GM18870 (cell line): ENCODE measurements at regions not wholly inside any gene's neighbourhood (a gene's known extent, or its start where the extent isn't known, plus 50 kb on each side); places are given as distances from the start of the nearest gene placed in this dataset.
A peak's percentile ranks its signal among the peaks of the same experiment; 100 is the strongest.

ENCODE experiments used
- ATAC-seq: cut with Tn5 transposase; IDR thresholded peaks from one replicate; pipeline ENCODE4 v1.9.1; 2021; ENCODE audit warnings: moderate library complexity; ENCODE audit not compliant: unreplicated experiment

DNA sequence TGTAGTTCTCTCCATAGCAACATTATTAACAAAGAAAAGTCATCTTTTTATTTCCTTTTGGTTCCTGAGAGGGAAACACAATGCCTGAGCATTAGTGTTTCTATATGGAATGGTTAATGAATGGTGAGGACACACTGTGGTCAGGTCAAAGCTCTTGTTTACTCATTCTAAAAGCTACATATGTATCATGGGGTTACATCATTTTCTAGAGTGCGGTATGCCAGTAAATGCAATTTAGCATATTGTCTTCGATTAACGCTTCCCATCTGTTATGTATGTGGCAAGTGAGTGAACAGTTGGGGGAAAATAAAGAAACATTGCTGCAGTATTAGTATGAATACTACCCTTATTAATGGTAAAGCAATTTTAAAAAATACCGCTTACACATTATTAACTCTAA, 1152.2 kb upstream of the SPRY2 start:
- peak; percentile 69 for ATAC-seq

- no peak for ATAC-seq
These were observed 1151.5 kb upstream of the SPRY2 start for GRCh38 chr13:81492449-81492848.

GRCh38 chr13:81488021-81488420, 1147.1 kb upstream of the SPRY2 start:
- ATAC-seq, result no peak

DNA sequence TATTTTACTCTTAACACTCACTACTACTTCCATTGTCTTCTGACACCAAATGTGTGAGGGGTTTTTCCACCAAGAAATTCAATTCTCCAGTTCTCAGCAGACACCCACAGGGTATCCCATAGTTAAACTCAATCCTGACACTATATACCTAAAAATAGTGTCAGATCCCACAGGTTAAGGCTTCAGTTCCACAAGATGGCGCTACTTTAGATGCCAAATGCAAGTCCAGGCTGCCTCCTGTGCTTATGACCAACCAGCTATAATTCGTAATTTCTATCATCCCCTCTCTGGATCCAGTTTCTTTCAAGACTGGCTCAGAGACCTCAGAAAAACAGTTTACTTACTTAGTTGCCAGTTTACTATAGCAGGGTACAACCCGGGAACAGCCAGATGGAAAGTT, 1146.2 kb upstream of the SPRY2 start:
- ATAC-seq, result no peak

GRCh38 chr13:81480634-81481033, 1139.7 kb upstream of the SPRY2 start:
- no peak for ATAC-seq

DNA sequence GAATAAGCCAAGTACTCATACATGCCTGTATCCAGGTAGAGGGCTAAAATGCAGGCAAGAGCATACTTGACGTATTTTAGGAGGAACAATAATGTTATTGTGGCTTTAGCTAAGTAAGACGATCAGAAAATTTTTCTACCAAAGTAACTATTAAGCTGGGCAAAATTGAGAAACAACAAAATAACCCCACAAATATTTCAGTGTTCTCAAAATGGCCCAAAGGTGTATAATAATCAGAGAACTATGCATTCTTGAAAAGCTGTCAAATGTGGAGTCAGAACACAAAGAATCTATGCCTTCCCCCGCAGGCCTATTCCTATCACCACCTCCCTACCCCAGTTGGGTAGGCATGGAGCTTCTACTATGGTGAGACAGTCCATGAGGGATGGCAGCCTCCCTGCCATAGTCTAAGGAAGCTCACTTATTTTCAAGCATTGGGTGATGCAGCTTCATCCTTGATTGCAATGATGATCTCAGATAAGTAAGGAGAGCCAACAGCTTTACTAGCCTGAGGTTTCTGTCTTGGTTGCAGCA, 1132.5 kb upstream of the SPRY2 start:
- ATAC-seq, result no peak

GRCh38 chr13:81458170-81458569, 1117.2 kb upstream of the SPRY2 start:
- ATAC-seq, result no peak

DNA sequence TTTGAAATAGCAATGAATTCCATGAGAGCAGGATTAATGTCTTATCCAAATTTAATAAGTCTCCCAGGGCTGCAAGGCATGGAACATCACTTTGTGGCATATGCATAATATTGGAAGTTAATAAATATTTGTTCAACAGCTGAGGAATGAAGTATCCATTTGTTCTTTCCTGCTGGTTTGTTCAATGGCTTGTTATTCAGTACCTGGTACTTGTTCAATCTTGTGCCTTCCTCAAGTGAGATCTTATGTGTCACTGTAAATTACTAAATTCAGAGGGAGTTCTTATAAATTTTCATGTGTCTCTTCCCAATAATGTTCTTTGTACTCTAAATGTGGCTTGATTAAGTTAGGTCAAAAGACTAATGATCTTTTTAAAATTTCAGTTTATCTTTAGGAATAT, 1105.5 kb upstream of the SPRY2 start:
- no peak for ATAC-seq

- ATAC-seq, result no peak
These were observed 1102.0 kb upstream of the SPRY2 start for GRCh38 chr13:81442904-81443303.

DNA sequence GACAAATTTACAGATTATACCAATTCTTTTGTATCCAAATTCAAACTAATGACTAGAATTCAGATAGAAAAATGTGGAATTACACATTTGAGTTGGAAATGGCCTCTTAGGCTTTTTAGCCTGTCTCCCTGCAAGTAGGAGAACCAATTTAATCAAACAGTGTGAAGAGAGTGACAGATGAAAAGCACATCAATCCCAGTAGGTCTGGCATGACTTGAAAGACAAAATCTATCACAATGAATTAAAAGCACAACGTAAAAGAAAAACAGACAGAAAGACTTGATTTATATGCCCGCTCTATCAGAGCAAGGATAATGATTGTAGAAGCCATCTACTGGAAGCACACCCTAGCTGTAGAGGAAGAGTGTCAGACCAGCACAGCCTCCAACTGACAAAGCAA, 1084.4 kb upstream of the SPRY2 start:
- ATAC-seq, result no peak

GRCh38 chr13:81409284-81409683, 1068.4 kb upstream of the SPRY2 start:
- ATAC-seq, result no peak

- ATAC-seq, result no peak
These were observed 1067.7 kb upstream of the SPRY2 start for GRCh38 chr13:81408647-81409046.

- peak; percentile 82 for ATAC-seq
These were observed 1065.8 kb upstream of the SPRY2 start for GRCh38 chr13:81406639-81407292.

GRCh38 chr13:81406022-81406421, 1065.1 kb upstream of the SPRY2 start:
- no peak for ATAC-seq

DNA sequence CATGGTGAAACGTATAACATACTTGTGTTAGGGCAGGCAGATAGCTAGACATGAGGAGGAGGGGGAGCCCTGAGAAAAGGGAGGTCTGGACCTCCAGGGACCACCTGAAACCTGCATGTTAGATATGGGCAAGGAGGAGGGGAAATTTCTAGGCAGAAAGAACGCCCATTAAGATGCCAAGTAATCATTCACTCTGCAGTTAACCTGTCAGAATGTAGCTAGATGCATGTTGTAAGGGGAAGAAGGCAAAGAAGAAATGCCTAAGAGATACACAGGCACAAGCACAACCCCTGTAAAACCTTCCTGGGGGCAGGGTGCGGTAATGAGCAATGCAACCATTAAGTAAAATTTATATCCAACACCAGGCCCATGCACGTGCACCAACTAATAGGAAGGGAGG, 1055.3 kb upstream of the SPRY2 start:
- ATAC-seq, result no peak

DNA sequence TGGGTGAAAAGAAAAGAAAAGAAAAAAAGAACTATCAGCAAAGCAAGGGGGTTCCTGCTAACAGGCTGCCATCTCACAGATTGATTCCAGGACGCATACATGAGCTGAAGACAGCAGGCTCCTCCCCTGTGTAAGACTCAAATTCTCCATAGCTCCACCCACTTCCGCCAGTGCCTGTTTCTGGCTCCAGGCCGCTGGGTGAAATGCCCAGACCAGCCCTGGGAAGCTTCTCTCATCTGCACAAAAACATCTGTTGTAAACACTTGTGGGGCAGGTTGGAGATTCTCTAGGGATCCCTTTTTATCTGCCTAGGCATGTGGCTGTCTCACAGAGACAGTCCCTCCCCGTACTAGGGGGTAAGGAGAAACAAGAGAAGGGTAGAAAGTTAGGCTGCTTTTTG, 1054.4 kb upstream of the SPRY2 start:
- no peak for ATAC-seq

DNA sequence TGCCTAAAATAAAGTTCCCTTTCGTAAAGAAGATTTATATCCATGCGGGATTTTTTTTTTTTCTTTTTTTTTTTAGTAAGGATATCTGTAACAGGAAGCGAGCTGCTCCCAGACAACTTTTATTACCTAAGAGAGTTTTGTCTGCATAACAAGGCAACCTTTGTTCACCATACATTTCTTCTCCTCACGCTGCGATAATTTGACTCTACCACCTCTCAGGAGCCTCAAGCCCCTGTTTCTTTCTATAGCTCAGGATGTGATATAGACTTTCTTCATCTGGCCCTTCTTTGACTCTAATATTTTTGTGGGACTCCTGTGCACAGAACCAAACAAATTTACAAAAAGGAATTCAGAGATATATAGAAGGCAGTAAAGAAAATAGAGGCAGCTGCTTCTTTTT, 1053.7 kb upstream of the SPRY2 start:
- no peak for ATAC-seq

- ATAC-seq, result no peak
These were observed 1052.8 kb upstream of the SPRY2 start for GRCh38 chr13:81393721-81394120.

DNA sequence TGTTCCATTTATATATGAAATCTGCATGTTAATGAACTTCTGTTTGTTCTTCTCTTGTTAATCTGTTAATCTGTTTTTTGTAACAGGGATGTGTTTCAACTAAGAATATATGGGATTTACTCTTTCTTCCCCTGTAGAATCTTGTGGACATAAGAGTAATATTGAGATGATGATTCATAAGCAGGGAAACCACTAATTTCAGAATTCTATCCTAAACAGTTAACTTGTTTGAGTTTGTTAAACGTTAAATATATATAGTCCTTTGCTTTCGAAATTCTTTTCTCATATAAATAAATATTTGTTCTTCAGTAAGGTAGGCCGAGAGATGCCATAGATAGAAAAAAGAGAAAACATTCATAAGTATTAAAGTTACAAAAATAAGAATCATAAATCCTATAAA, 1052.2 kb upstream of the SPRY2 start:
- no peak for ATAC-seq

- peak; percentile 66 for ATAC-seq
These were observed 1047.5 kb upstream of the SPRY2 start for GRCh38 chr13:81388400-81388799.

DNA sequence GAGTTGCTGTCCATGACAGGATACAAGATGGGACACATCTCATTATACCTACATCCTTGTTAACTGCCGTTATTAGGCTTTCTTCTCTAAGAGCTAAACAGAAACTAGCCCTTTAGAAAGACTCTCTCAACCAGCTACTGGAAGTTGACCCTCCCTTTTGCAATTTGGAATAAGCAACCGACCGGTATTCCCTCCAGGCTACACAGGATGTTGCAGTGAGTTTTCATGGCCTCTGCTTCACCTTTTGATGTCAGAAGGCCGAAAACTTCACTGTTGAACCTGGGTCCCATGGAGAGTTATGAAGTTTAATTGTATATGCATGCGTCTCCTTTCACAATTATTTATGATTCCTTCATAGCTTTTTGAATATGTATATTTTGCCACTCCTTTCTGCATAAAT, 1042.5 kb upstream of the SPRY2 start:
- ATAC-seq, result no peak

DNA sequence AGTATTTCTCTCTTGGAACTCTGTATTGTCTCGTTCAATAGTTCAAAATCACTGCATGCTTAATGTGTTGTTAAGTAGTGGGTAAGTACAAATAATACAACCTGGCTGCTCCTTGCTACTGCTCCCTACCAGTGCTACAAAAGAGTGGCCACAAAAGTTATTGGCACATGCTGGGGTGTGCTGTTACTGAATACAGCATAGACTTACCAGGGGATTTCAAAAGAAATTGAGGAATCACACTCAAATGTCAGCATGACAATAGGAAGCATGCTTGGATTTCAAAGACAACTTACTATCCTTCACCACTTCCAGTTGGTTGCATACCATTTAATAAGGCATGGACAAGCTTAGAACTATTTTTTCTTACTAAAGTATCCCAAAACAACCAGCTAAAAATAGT, 1041.3 kb upstream of the SPRY2 start:
- ATAC-seq, result no peak

GRCh38 chr13:81381560-81381959, 1040.6 kb upstream of the SPRY2 start:
- ATAC-seq, result no peak
